RWPE1 (cell line): ENCODE measurements at regions not wholly inside any gene's neighbourhood (a gene's known extent, or its start where the extent isn't known, plus 50 kb on each side); places are given as distances from the start of the nearest gene placed in this dataset.

ENCODE experiments used
- CTCF ChIA-PET: fragments of 350-600 bp; sonication (Branson Sonifier 250); formaldehyde crosslinking; extraction: SDS; loops from one replicate; lab custom pipeline; 2021; lab: Yijun Ruan, JAX
- POLR2A ChIA-PET: fragments of 400-600 bp; formaldehyde crosslinking; extraction: SDS; loops from one replicate; lab custom pipeline; 2020; ENCODE audit warnings: antibody characterized with exemption; ENCODE audit not compliant: low non-redundant PET; lab: Yijun Ruan, JAX
- DNase-seq: peaks from one replicate; pipeline ENCODE4 v3.0.0; 2012; ENCODE audit warnings: low spot score
- H3K27ac ChIP-seq: fragments of 450-650 bp; 2 replicates; pipeline ENCODE4 v1.5.1; 2017
- TF ChIP-seq, protein P1 (sequence below): fragments of 450-650 bp; conservative IDR thresholded peaks from 2 replicates; pipeline ENCODE4 v1.5.1; 2017; ENCODE audit warnings: low read depth, mild to moderate bottlenecking

DNA sequence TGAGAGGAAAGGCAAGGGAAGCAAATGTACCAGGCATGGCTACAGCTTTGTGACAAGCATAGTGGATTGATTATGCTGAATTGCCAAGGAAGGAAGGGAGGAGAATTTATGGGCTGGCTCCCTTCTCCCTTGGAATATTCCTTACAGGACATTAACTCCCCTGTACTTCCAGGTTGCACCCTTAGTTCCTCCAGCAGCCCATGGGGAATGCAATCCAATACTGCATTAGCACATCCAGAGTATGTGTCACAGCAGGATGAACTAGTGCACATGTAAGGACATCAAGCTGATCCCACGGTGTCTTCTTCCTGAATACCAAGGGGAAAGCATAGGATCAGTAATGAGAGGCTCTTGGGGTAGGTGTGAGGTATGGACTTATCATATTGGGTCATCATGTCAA lies 390.7 kb upstream of the POU3F2 start:
- DNase-seq = no peak
- ChIA-PET CTCF (interaction anchor here (1.1 kb wide), 1 partner anchor 11 kb away, joined by 3 read pairs; no protein-coding TSS in a partner anchor), POLR2A (no interaction called here)
- TF ChIP-seq, protein P1, sequence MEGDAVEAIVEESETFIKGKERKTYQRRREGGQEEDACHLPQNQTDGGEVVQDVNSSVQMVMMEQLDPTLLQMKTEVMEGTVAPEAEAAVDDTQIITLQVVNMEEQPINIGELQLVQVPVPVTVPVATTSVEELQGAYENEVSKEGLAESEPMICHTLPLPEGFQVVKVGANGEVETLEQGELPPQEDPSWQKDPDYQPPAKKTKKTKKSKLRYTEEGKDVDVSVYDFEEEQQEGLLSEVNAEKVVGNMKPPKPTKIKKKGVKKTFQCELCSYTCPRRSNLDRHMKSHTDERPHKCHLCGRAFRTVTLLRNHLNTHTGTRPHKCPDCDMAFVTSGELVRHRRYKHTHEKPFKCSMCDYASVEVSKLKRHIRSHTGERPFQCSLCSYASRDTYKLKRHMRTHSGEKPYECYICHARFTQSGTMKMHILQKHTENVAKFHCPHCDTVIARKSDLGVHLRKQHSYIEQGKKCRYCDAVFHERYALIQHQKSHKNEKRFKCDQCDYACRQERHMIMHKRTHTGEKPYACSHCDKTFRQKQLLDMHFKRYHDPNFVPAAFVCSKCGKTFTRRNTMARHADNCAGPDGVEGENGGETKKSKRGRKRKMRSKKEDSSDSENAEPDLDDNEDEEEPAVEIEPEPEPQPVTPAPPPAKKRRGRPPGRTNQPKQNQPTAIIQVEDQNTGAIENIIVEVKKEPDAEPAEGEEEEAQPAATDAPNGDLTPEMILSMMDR = no peak
- no peak overlapping the region for H3K27ac ChIP-seq

DNA sequence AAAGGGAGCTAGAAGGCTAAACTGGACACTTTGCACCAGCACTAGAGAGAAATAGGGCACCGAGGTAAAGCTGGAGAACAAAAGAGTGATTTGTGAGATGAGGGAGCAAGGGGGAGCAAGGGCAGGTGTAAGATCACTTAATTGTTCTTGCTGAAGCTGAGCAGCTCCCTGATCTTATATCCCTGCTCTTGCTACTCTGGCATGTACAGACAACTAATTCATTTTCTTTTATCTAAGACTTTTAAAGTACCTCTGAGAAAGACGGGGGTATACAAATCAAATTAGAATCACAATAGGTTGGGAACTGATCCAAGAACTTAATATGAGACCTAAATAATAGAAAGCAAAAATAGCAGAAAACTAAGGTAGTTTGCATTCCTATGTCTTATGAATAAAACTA lies 381.7 kb upstream of the POU3F2 start:
- ChIA-PET POLR2A (no interaction called here), CTCF (no interaction called here)
- TF ChIP-seq, protein P1 = no peak
- H3K27ac ChIP-seq = no peak overlapping the region
- no peak for DNase-seq

DNA sequence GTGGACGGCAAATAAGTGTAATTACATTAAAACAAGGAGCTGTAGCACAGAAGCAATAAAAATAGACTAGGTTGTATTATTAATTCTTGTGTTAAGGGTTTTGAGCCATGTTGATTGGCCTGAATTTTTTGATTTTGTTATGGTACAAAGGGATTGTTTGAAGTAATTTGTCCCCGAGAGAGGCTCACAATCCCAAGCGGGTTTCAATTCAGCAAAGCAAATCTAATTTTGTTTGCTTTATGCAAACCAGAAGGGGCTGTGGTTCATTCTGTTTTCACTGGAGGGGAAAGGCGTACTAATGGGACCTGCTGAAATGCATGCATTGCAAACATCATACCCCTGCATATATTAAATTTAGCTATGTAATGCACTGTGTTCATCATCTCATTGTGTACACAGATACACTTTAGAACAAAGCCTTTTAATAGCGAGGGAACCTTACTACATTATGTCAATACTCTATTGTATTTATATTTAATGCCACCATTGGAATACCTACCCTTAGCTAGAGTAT lies 379.5 kb upstream of the POU3F2 start:
- no peak for DNase-seq
- TF ChIP-seq, protein P1 = no peak
- ChIA-PET POLR2A (no interaction called here), CTCF (no interaction called here)
- no peak overlapping the region for H3K27ac ChIP-seq

- DNase-seq = no peak
- H3K27ac ChIP-seq = no peak overlapping the region
- TF ChIP-seq, protein P1 = no peak
- CTCF ChIA-PET = no interaction called here
- POLR2A ChIA-PET = no interaction called here
Observed at GRCh38 chr6:98458708-98459107, 375.7 kb upstream of the POU3F2 start.

- ChIA-PET CTCF (no interaction called here), POLR2A (no interaction called here)
- TF ChIP-seq, protein P1 = no peak
- no peak overlapping the region for H3K27ac ChIP-seq
- no peak for DNase-seq
Observed at GRCh38 chr6:98463038-98464000, 371.1 kb upstream of the POU3F2 start.

DNA sequence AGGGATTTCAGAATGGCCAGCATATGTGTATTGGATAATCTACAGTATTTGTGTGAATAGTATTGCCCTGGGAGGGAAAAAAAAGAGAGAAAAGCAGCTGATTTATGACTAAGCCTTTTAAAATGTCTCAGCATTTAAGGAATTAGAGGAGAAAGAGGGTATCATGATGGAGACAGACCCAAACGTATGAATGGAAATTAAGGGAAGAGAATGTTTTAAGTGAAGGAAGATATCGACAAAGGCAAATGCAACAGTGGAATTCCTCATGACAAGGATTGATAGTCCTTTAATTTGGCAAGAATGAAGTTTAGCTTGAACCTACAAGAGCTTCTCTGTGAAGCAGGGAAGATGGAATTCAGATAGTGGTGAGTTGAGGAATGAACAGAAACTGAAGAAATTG lies 367.3 kb upstream of the POU3F2 start:
- ChIA-PET CTCF (no interaction called here), POLR2A (no interaction called here)
- DNase-seq = no peak
- TF ChIP-seq, protein P1 = no peak
- no peak overlapping the region for H3K27ac ChIP-seq
